ENCODE measurements at regions not wholly inside any gene's neighbourhood (a gene's known extent, or its start where the extent isn't known, plus 50 kb on each side); places are given as distances from the start of the nearest gene placed in this dataset.
A peak's percentile ranks its signal among the peaks of the same experiment; 100 is the strongest.

DNA sequence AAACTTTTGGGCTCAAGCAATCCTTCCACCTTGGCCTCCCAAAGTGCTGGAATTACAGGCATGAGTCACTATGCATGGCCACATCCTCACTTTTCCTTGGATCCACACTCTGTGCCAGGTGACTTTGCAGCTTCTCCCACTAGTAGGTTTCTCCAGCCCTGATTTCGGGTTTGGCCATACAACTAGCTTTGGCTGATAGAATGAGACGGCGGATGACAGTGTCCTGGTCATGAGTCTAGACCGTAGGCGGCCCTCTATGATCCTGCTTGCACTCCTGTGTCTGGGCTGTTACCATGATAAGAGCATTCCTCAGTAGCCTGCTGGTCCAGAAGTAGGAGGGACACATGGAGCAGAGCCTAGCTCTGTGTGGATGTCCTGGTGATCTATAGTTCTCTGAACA, 112.5 kb upstream of the KL start:
- TF ChIP-seq, protein P1, sequence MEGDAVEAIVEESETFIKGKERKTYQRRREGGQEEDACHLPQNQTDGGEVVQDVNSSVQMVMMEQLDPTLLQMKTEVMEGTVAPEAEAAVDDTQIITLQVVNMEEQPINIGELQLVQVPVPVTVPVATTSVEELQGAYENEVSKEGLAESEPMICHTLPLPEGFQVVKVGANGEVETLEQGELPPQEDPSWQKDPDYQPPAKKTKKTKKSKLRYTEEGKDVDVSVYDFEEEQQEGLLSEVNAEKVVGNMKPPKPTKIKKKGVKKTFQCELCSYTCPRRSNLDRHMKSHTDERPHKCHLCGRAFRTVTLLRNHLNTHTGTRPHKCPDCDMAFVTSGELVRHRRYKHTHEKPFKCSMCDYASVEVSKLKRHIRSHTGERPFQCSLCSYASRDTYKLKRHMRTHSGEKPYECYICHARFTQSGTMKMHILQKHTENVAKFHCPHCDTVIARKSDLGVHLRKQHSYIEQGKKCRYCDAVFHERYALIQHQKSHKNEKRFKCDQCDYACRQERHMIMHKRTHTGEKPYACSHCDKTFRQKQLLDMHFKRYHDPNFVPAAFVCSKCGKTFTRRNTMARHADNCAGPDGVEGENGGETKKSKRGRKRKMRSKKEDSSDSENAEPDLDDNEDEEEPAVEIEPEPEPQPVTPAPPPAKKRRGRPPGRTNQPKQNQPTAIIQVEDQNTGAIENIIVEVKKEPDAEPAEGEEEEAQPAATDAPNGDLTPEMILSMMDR (IDR thresholded peaks at IDR 0.05) = no peak

DNA sequence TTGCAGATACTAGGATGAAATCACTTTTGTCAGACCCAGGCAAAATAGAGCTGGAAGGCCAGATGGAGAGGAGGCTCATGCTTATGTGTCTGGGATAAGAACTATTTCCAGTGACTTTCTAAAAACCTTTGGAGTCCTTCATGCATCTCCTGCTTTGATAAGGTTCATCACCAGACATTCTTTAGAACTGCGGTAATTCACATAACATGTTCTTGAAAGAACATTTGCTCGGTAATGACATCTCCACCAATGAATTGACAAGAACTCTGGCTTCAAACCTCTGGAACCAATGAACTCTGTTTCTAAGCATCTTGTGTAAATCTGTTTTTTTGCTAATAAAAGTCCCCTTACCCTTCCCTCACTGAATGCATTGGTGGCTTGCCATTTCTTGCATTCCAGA, 112.0 kb upstream of the KL start:
- TF ChIP-seq, protein P1 (IDR thresholded peaks at IDR 0.05) = no peak

DNA sequence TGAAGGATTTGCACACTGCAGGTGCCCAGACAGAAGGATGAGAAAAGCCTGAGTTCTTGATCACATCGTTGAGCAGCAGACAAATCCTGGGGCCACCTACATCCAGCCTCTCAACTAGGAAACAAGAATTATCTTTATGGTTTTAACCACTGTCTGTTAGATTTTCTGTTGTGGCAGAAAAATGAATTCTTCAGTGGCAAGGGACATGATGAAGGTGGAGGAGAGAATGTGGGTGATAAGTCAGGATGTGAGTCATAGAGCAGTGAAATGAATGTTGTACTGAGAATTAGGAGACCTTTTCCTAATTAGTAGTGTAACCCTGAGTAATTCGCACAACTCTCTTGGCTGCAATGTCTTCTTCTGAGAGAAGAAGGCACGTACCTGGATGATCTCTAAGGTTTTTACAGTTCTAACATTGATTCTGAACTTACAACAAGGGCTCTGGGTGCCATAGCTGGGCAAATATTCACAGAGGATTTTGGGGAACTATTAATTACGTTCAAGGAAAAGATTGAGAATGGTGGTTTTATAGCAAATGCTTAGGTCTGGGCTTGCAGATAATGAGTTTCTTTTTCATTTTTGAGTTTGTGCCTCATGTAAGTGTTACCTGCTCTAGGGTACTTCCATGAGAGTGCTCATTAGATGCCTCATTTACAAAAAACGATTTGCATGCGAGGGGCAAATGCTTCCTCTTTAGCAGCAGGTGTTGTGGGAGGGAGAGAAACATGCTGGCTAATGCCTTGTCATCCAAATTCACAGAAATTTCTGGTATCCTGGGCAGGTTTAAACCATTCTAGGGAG, 111.0 kb upstream of the KL start:
- TF ChIP-seq, protein P1 (IDR thresholded peaks at IDR 0.05) = no peak

DNA sequence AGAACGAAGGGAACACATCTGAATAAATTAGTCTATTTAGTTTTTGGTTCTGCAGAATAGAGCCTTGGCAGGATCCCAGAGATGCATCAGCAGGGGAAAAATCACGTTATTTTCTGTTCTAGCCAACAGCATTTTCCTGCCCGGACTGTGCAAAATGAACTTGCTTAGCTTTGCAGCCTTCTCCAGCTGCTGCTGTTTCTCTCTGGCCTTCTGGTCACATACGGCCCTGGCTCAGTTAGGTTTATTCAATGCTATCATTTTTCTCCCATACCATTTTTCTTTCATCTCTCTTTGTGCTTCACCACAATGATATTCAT, 110.4 kb upstream of the KL start:
- TF ChIP-seq, protein P1 (IDR thresholded peaks at IDR 0.05) = no peak

DNA sequence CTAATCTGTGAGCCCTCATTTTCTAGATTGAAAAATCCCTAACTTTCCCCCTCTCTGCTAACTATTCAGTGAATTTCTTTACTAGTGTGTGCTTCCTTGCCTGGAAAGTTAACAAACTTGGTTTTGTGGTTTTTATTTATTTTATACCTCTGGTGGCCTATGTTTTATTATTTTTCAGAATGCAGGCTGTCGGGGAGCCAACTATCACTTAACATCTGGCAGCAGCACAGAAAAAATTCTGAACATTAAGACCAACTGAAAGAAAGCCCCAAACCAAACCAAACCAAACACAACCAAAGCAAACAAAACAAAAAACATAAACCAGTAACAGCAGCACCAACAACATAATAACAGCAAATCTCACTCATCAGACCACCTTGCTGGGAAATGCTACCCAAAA, 109.0 kb upstream of the KL start:
- TF ChIP-seq, protein P1 (IDR thresholded peaks at IDR 0.05) = no peak

DNA sequence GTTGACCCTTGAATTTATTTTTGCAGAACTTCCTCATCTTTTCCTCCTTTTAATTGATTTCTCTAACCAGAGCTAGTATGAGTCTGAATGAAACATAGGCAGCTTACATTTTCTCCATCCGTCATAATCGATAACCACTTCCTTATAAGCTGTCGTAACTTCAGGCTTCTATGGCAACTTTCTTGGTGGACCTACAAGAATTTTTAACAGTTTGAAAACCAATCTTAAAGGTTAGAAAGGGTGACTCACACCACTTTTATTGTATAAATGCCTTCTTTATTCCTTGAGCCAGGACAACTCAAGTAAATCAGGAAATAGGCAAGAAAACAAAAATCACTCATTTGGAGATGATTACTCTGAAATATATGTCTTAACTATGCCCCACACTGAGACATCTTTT, 105.7 kb upstream of the KL start:
- TF ChIP-seq, protein P1 (IDR thresholded peaks at IDR 0.05) = no peak

DNA sequence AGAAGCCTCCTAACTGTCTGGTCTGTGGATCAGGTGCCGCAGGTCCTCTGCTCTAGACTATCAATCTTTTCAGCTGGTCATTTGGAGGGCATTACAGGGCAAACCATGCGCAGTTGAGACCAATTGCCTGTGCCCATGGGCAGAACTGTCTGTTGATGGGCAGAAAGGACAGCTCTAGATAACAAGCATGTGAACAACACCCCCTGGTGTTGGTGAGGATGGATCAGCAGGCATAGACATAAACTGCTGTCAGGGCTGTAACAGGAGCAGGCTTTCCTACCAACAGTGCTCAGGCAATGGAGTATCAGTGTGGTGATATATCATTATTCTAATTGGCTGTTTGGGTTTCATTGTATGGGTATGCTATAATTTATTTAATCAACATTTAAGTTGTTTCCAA, 104.7 kb upstream of the KL start:
- TF ChIP-seq, protein P1 (IDR thresholded peaks at IDR 0.05) = peak; percentile 38; the same call in 1 of the 2 replicates

DNA sequence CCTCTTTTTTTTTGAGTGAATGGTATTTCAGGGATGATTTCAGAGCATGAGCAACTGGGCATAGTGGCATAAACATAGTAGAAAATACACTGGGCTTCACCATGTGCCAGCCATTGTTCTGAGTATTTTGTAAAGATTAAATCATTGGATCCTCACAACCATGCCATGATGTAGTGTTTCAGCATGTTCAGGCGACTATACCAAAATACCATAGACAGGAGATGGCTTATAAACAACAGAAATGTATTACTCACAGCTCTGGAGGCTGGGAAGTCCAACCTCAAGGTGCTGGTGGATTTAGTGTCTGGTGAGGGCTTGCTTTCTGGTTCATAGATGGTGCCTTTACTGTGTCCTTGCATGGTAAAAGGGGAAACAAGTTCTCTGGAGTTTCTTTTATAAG, 101.5 kb upstream of the KL start:
- TF ChIP-seq, protein P1 (IDR thresholded peaks at IDR 0.05) = no peak
